ENCODE measurements at regions not wholly inside any gene's neighbourhood (a gene's known extent, or its start where the extent isn't known, plus 50 kb on each side); places are given as distances from the start of the nearest gene placed in this dataset.

DNA sequence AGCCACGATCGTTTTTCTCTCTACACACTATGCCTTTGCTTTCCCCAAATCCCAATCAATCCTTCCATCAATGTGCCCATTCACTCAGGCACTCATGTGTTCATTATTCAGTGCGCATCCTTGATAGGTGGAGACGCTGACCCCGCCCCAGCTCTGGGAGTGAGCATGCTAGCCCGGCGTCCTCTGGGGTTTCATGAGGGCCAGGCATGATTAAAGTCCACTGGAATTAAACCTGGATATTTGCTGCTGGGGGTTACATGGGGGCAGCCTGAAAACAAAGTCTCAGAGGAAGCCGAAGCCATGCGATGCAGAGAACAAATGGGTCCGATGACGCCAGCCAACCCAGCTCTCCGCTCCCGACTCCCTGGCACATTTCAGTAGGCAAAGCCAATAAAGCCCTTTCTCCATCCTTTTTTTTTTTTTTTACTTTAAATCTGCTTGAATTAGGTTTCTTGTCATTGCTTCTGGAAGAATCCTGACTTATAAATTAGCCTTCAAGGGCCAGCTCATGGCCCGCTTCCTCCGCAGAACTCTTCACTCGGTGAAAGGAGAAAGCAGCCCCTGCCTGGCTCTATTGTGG, 316.4 kb upstream of the ID2 start:
- Histone ChIP-seq H3K9me2 (replicated peaks; ENCODE audit: insufficient read depth, low read length) (no peaks in the 10 kb centered on the region), H3K27me3 (ENCODE audit: low read length) (no peaks in the 10 kb centered on the region), H3K4me2 (ENCODE audit: low read depth, low read length, poor library complexity, severe bottlenecking) (no peak overlapping the region), H3K27ac (ENCODE audit: low read length) (no peak overlapping the region), H3K79me2 (ENCODE audit: low read length) (no peaks in the 10 kb centered on the region), H3K4me3 (ENCODE audit: low read length) (no peak overlapping the region), H2AFZ (ENCODE audit: low read length) (no peak overlapping the region), H3K4me1 (ENCODE audit: low read length) (no peaks in the 10 kb centered on the region), H3K9me3 (ENCODE audit: low read length) (no peaks in the 10 kb centered on the region), H4K20me1 (ENCODE audit: insufficient read depth, low read depth, low read length) (no peaks in the 10 kb centered on the region), H3K9ac (ENCODE audit: low read length) (no peak overlapping the region), H3K36me3 (ENCODE audit: insufficient read depth, low read length) (no peaks in the 10 kb centered on the region)
- no peak for DNase-seq

DNA sequence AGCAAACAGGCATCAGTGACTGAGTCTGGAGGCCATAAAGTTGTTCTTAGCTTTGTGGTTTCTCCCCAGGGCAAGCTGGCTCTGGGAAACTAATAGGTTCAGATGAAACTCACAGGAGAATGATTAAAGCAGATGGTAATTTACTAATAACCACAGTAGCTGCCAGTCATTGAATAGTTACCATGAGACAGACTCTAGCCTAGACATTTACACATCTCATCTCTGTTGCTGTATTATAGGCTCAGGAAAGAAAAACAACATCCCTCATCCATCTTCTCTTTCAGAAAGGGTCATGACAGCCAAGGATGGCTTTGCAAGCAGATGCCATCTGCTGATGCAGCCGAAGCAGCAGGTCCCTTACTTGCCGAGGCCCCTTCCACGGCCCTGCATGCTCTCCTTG, 314.0 kb upstream of the ID2 start:
- Histone ChIP-seq H3K9me2 (replicated peaks; ENCODE audit: insufficient read depth, low read length) (no peaks in the 10 kb centered on the region), H4K20me1 (ENCODE audit: insufficient read depth, low read depth, low read length) (no peaks in the 10 kb centered on the region)

DNA sequence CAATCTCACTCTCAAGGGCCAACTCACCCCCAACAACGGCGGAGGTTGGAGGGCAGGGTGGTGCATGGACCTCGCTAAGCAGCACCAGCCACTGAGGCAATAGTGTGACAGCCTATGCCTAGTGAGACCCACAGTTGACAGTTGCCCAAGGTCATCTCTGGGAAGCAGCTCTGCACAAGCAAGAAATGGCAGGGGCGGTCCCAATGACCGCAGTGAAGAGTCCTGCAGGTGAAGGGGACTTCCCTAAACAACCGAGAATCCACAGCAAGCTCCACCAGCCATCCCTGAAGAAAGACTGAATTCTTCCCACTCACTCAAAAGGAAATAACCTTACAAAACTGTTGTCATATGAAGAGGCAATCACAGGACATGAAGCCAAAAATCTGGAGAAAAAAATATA, 313.4 kb upstream of the ID2 start:
- no peaks in the 10 kb centered on the region for H3K9me3 ChIP-seq (ENCODE audit: low read length)
- H3K9me2 ChIP-seq (replicated peaks; ENCODE audit: insufficient read depth, low read length) = no peaks in the 10 kb centered on the region
- no peaks in the 10 kb centered on the region for H3K79me2 ChIP-seq (ENCODE audit: low read length)
- no peak for DNase-seq
- H2AFZ ChIP-seq (ENCODE audit: low read length) = no peak overlapping the region
- H3K27ac ChIP-seq (ENCODE audit: low read length) = no peak overlapping the region
- H4K20me1 ChIP-seq (ENCODE audit: insufficient read depth, low read depth, low read length) = no peaks in the 10 kb centered on the region
- H3K27me3 ChIP-seq (ENCODE audit: low read length) = no peaks in the 10 kb centered on the region
- no peaks in the 10 kb centered on the region for H3K36me3 ChIP-seq (ENCODE audit: insufficient read depth, low read length)
- no peak overlapping the region for H3K4me2 ChIP-seq (ENCODE audit: low read depth, low read length, poor library complexity, severe bottlenecking)
- no peak overlapping the region for H3K4me3 ChIP-seq (ENCODE audit: low read length)
- no peaks in the 10 kb centered on the region for H3K4me1 ChIP-seq (ENCODE audit: low read length)
- no peak overlapping the region for H3K9ac ChIP-seq (ENCODE audit: low read length)

More for the DNA sequence above, 314.0 kb upstream of the ID2 start:
- no peak overlapping the region for H3K4me2 ChIP-seq (ENCODE audit: low read depth, low read length, poor library complexity, severe bottlenecking)
- no peak overlapping the region for H2AFZ ChIP-seq (ENCODE audit: low read length)
- no peak overlapping the region for H3K27ac ChIP-seq (ENCODE audit: low read length)
- H3K79me2 ChIP-seq (ENCODE audit: low read length) = no peaks in the 10 kb centered on the region
- DNase-seq = no peak
- H3K9ac ChIP-seq (ENCODE audit: low read length) = no peak overlapping the region
- no peaks in the 10 kb centered on the region for H3K9me3 ChIP-seq (ENCODE audit: low read length)
- H3K36me3 ChIP-seq (ENCODE audit: insufficient read depth, low read length) = no peaks in the 10 kb centered on the region
- H3K27me3 ChIP-seq (ENCODE audit: low read length) = no peaks in the 10 kb centered on the region
- H3K4me3 ChIP-seq (ENCODE audit: low read length) = no peak overlapping the region
- no peaks in the 10 kb centered on the region for H3K4me1 ChIP-seq (ENCODE audit: low read length)

DNA sequence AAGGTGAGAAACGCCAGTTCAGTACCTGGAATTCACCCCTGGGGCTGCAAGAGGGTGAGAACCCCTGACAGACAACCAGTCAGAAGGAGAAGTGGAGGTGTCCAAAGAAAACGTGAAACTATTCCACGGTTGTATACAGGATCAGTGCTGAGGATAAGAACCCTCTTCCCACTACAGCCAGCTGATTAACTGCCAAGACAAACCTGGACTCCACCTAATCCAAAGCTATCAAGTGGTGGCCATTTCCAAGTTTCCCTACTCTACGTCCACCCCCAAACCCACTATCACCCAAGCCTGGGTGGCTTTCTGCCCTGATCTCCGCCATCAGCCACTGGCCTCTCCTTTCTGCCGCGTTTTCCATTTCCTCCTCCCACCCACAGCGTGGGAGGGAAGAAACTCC, 312.3 kb upstream of the ID2 start:
- H3K9ac ChIP-seq (ENCODE audit: low read length) = no peak overlapping the region

DNA sequence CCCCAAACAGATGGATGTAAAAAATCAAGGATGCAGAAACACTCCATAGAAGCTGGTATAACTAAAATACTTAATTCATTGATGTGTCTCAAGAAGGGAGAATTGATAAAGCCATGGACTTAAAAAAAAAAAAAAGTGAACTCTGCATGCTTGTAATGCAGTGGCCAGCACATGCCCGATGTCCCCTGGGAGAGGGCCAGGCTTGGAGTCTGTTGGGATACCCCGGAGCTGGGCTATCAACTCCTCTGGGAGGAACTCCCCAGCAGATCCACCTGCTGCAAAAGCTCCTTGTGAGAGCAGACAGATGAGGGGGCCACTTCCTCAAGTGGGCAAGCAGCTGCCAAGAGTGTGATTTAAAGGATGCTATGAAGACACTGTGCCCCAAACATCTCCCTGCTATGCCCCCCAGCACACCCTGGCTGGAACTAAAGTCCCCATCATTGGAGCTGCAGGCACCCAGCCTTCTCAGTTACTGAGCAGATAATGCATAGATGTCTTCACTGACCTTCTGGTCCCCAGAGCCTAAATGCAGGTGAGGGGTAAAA, 311.5 kb upstream of the ID2 start:
- Histone ChIP-seq H4K20me1 (ENCODE audit: insufficient read depth, low read depth, low read length) (no peaks in the 10 kb centered on the region), H3K4me2 (ENCODE audit: low read depth, low read length, poor library complexity, severe bottlenecking) (no peak overlapping the region), H3K4me3 (ENCODE audit: low read length) (no peak overlapping the region), H3K36me3 (ENCODE audit: insufficient read depth, low read length) (no peaks in the 10 kb centered on the region), H3K79me2 (ENCODE audit: low read length) (no peaks in the 10 kb centered on the region), H3K27ac (ENCODE audit: low read length) (no peak overlapping the region), H3K9me2 (replicated peaks; ENCODE audit: insufficient read depth, low read length) (no peaks in the 10 kb centered on the region), H3K9me3 (ENCODE audit: low read length) (no peaks in the 10 kb centered on the region), H3K27me3 (ENCODE audit: low read length) (no peaks in the 10 kb centered on the region), H2AFZ (ENCODE audit: low read length) (no peak overlapping the region), H3K9ac (ENCODE audit: low read length) (no peak overlapping the region), H3K4me1 (ENCODE audit: low read length) (no peaks in the 10 kb centered on the region)
- no peak for DNase-seq

More for the DNA sequence above, 312.3 kb upstream of the ID2 start:
- Histone ChIP-seq H3K4me1 (ENCODE audit: low read length) (no peaks in the 10 kb centered on the region), H3K4me3 (ENCODE audit: low read length) (no peak overlapping the region), H3K27ac (ENCODE audit: low read length) (no peak overlapping the region), H3K36me3 (ENCODE audit: insufficient read depth, low read length) (no peaks in the 10 kb centered on the region), H3K27me3 (ENCODE audit: low read length) (no peaks in the 10 kb centered on the region), H3K9me2 (replicated peaks; ENCODE audit: insufficient read depth, low read length) (no peaks in the 10 kb centered on the region), H4K20me1 (ENCODE audit: insufficient read depth, low read depth, low read length) (no peaks in the 10 kb centered on the region), H3K9me3 (ENCODE audit: low read length) (no peaks in the 10 kb centered on the region), H2AFZ (ENCODE audit: low read length) (no peak overlapping the region), H3K4me2 (ENCODE audit: low read depth, low read length, poor library complexity, severe bottlenecking) (no peak overlapping the region), H3K79me2 (ENCODE audit: low read length) (no peaks in the 10 kb centered on the region)
- DNase-seq = no peak

DNA sequence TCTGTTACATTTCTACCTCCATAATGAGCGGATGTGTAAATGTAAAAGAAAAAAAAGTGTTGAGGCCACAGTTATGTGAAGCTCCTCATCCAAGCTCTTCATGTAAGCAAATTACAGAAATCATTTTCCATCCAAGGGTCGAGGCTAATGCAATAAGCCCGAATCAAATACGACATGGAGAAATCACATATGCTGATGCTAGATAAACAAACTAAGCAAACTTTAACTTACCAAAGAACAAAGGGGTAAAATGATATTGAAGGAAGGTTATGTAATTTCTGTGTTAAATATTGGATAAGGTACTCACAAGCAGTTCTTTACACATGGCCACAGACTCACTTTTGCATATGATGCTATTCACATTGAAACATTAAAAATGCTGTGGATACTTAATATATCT, 310.2 kb upstream of the ID2 start:
- H3K27me3 ChIP-seq (ENCODE audit: low read length) = no peaks in the 10 kb centered on the region
- no peak overlapping the region for H3K9ac ChIP-seq (ENCODE audit: low read length)
- no peak for DNase-seq
- no peaks in the 10 kb centered on the region for H3K4me1 ChIP-seq (ENCODE audit: low read length)
- no peak overlapping the region for H3K4me3 ChIP-seq (ENCODE audit: low read length)
- no peaks in the 10 kb centered on the region for H3K36me3 ChIP-seq (ENCODE audit: insufficient read depth, low read length)
- H3K27ac ChIP-seq (ENCODE audit: low read length) = no peak overlapping the region
- no peaks in the 10 kb centered on the region for H4K20me1 ChIP-seq (ENCODE audit: insufficient read depth, low read depth, low read length)
- H3K4me2 ChIP-seq (ENCODE audit: low read depth, low read length, poor library complexity, severe bottlenecking) = no peak overlapping the region
- H3K9me3 ChIP-seq (ENCODE audit: low read length) = no peaks in the 10 kb centered on the region
- H2AFZ ChIP-seq (ENCODE audit: low read length) = no peak overlapping the region
- H3K9me2 ChIP-seq (replicated peaks; ENCODE audit: insufficient read depth, low read length) = no peaks in the 10 kb centered on the region
- H3K79me2 ChIP-seq (ENCODE audit: low read length) = no peaks in the 10 kb centered on the region

DNA sequence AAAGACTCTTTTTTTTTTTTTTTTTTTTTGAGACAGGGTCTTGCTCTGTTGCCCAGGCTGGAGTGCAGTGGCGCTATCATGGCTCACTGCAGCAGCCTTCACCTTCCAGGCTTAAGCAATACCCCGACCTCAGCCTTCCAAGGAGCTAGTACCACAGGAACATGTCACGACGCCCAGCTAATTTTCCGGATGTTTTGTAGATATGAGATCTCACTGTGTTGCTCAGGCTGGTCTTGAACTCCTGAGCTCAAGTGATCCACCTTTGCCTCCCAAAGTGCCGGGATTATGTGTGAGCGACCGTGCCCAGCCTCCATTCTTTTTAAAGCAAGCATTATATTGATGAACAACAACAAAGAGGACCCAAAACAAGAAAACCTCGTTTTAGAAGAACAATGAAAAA, 307.1 kb upstream of the ID2 start:
- Histone ChIP-seq H4K20me1 (ENCODE audit: insufficient read depth, low read depth, low read length) (no peaks in the 10 kb centered on the region), H3K4me3 (ENCODE audit: low read length) (no peak overlapping the region), H3K9me3 (ENCODE audit: low read length) (no peaks in the 10 kb centered on the region), H2AFZ (ENCODE audit: low read length) (no peak overlapping the region), H3K27ac (ENCODE audit: low read length) (no peak overlapping the region), H3K9me2 (replicated peaks; ENCODE audit: insufficient read depth, low read length) (no peaks in the 10 kb centered on the region), H3K4me1 (ENCODE audit: low read length) (peaks cover 6% of the 10 kb centered on the region), H3K27me3 (ENCODE audit: low read length) (no peaks in the 10 kb centered on the region), H3K4me2 (ENCODE audit: low read depth, low read length, poor library complexity, severe bottlenecking) (no peak overlapping the region), H3K79me2 (ENCODE audit: low read length) (no peaks in the 10 kb centered on the region), H3K9ac (ENCODE audit: low read length) (no peak overlapping the region), H3K36me3 (ENCODE audit: insufficient read depth, low read length) (no peaks in the 10 kb centered on the region)
- no peak for DNase-seq

DNA sequence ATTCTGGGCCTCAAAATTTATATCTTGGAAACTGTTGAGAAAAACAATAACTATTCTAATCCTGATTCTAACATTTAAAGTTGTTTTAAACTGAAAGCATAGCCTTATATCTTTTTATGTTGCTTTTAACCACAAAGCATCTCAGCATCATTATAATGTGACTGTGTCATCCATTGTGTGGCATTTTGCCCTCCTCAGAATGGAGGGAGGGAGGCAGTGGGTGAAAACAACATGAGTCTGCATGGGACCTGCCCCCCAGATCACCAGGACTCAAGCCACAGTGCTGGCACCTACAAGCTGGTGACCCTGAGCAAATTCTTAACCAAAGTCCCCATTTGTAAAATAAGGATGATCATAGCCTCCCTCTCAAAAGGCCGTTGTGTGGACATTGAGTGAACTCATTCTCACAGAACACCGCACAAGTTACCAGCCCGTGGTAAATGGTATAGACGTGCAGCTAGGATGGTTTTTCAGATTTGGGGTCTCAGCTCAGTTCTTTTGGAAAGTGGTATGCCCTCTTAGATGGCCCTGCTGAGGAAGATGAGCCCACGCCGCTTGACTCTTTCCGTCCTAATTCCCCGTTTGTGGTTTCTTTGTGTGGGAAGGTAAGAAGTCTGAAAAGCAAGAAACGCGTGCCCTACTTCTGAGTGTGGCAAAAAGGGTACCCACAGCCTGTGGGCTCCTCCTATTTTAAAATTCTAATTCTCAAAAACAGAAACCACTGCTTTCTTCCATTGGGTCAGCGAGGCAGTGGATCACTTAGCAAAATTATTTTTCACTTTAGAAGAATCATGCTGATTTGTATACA, 305.0 kb upstream of the ID2 start:
- H4K20me1 ChIP-seq (ENCODE audit: insufficient read depth, low read depth, low read length) = no peaks in the 10 kb centered on the region
- no peaks in the 10 kb centered on the region for H3K9me2 ChIP-seq (replicated peaks; ENCODE audit: insufficient read depth, low read length)
- no peaks in the 10 kb centered on the region for H3K79me2 ChIP-seq (ENCODE audit: low read length)
- H2AFZ ChIP-seq (ENCODE audit: low read length) = no peak overlapping the region
- no peak overlapping the region for H3K9ac ChIP-seq (ENCODE audit: low read length)
- H3K9me3 ChIP-seq (ENCODE audit: low read length) = no peaks in the 10 kb centered on the region
- DNase-seq = no peak
- H3K4me2 ChIP-seq (ENCODE audit: low read depth, low read length, poor library complexity, severe bottlenecking) = no peak overlapping the region
- H3K27me3 ChIP-seq (ENCODE audit: low read length) = no peaks in the 10 kb centered on the region
- no peaks in the 10 kb centered on the region for H3K36me3 ChIP-seq (ENCODE audit: insufficient read depth, low read length)
- H3K4me1 ChIP-seq (ENCODE audit: low read length) = peaks cover 17% of the 10 kb centered on the region
- H3K4me3 ChIP-seq (ENCODE audit: low read length) = no peak overlapping the region
- H3K27ac ChIP-seq (ENCODE audit: low read length) = no peak overlapping the region

Measured in Karpas-422 (cell line).